ENCODE measurements at regions not wholly inside any gene's neighbourhood (a gene's known extent, or its start where the extent isn't known, plus 50 kb on each side); places are given as distances from the start of the nearest gene placed in this dataset.

DNA sequence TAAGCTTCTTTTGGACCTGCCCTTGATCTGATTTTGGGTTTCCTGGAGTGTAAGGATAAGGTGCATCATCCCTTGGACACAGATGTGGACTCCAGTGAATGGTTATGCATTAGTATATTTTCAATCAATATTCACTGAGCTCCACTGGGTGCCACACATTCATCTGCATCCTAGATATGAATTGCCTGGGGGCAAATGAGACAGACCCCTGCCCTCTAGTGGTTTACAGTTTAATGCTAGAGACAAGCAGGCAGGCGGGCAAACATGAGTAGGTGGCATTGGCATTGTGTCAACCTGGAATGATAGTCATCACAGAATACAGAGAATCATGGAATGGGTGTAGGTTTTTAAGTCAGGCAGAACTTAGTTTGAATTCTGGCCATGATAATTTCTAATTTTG is 252.5 kb upstream of the SOX14 start:
- Histone ChIP-seq H3K4me2 (ENCODE audit: low read length) (no peak overlapping the region), H4K20me1 (ENCODE audit: insufficient read depth) (no peaks in the 10 kb centered on the region), H3K27me3 (ENCODE audit: insufficient read depth, low read depth, low read length) (no peaks in the 10 kb centered on the region), H3K79me2 (replicated peaks; ENCODE audit: insufficient read depth, low read length) (no peaks in the 10 kb centered on the region), H3K27ac (ENCODE audit: low read length) (no peak overlapping the region), H3K9ac (ENCODE audit: low read length) (no peak overlapping the region), H2AFZ (ENCODE audit: low read depth, low read length) (no peak overlapping the region), H3K9me3 (ENCODE audit: low read length) (no peaks in the 10 kb centered on the region), H3K4me3 (ENCODE audit: low read length) (no peak overlapping the region), H3F3A (ENCODE audit: insufficient read depth, low read length, poor library complexity, severe bottlenecking) (no peaks in the 10 kb centered on the region), H3K36me3 (ENCODE audit: insufficient read depth, low read length) (no peaks in the 10 kb centered on the region), H3K9me2 (ENCODE audit: insufficient read depth, low read length) (no peaks in the 10 kb centered on the region)
- TF ChIP-seq, protein P1, sequence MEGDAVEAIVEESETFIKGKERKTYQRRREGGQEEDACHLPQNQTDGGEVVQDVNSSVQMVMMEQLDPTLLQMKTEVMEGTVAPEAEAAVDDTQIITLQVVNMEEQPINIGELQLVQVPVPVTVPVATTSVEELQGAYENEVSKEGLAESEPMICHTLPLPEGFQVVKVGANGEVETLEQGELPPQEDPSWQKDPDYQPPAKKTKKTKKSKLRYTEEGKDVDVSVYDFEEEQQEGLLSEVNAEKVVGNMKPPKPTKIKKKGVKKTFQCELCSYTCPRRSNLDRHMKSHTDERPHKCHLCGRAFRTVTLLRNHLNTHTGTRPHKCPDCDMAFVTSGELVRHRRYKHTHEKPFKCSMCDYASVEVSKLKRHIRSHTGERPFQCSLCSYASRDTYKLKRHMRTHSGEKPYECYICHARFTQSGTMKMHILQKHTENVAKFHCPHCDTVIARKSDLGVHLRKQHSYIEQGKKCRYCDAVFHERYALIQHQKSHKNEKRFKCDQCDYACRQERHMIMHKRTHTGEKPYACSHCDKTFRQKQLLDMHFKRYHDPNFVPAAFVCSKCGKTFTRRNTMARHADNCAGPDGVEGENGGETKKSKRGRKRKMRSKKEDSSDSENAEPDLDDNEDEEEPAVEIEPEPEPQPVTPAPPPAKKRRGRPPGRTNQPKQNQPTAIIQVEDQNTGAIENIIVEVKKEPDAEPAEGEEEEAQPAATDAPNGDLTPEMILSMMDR (IDR thresholded peaks at IDR 0.05; ENCODE audit: poor library complexity, severe bottlenecking): no peak
- no peak for TF ChIP-seq RAD21 (conservative IDR thresholded peaks at IDR 0.05)

DNA sequence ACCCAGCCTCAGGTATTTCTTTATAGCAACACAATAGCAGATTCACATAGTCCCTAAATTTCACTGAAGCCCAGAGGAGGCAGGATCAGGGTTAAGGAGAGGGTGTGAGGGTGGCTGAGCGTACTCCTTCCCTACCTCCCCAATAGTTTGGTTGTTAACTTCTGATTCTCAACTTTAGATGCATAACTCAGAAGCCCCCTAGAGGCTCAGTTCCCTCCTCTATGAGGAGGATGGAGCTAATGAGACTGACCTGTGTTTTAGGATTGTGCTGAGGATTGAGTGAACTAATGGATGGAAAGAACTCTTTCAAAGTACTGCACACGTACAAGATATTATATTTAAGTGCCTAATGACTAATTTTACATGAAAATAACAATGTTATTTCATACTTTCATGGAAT is 249.3 kb upstream of the SOX14 start:
- Histone ChIP-seq H3K9me3 (ENCODE audit: low read length) (no peaks in the 10 kb centered on the region), H3K4me3 (ENCODE audit: low read length) (no peak overlapping the region), H3K79me2 (replicated peaks; ENCODE audit: insufficient read depth, low read length) (no peaks in the 10 kb centered on the region), H3K9ac (ENCODE audit: low read length) (no peak overlapping the region), H3F3A (ENCODE audit: insufficient read depth, low read length, poor library complexity, severe bottlenecking) (no peaks in the 10 kb centered on the region), H3K27me3 (ENCODE audit: insufficient read depth, low read depth, low read length) (no peaks in the 10 kb centered on the region), H4K20me1 (ENCODE audit: insufficient read depth) (no peaks in the 10 kb centered on the region), H3K36me3 (ENCODE audit: insufficient read depth, low read length) (no peaks in the 10 kb centered on the region), H3K27ac (ENCODE audit: low read length) (no peak overlapping the region), H3K4me2 (ENCODE audit: low read length) (no peak overlapping the region), H3K9me2 (ENCODE audit: insufficient read depth, low read length) (no peaks in the 10 kb centered on the region), H2AFZ (ENCODE audit: low read depth, low read length) (no peak overlapping the region)
- no peak for TF ChIP-seq MXI1 (conservative IDR thresholded peaks at IDR 0.05; ENCODE audit: poor library complexity, severe bottlenecking)
- TF ChIP-seq, protein P1 (IDR thresholded peaks at IDR 0.05; ENCODE audit: poor library complexity, severe bottlenecking): no peak
- no peak for TF ChIP-seq EZH2 (IDR thresholded peaks at IDR 0.05; ENCODE audit: borderline replicate concordance, insufficient read depth, low read length, poor library complexity, severe bottlenecking)
- TF ChIP-seq RAD21 (conservative IDR thresholded peaks at IDR 0.05): no peak
- no peak for TF ChIP-seq POLR2AphosphoS5 (IDR thresholded peaks at IDR 0.05)
- TF ChIP-seq TAF1 (IDR thresholded peaks at IDR 0.05; ENCODE audit: low read depth): no peak
- no peak for TF ChIP-seq EP300 (conservative IDR thresholded peaks at IDR 0.05; ENCODE audit: poor library complexity, severe bottlenecking)
- TF ChIP-seq, protein P2, sequence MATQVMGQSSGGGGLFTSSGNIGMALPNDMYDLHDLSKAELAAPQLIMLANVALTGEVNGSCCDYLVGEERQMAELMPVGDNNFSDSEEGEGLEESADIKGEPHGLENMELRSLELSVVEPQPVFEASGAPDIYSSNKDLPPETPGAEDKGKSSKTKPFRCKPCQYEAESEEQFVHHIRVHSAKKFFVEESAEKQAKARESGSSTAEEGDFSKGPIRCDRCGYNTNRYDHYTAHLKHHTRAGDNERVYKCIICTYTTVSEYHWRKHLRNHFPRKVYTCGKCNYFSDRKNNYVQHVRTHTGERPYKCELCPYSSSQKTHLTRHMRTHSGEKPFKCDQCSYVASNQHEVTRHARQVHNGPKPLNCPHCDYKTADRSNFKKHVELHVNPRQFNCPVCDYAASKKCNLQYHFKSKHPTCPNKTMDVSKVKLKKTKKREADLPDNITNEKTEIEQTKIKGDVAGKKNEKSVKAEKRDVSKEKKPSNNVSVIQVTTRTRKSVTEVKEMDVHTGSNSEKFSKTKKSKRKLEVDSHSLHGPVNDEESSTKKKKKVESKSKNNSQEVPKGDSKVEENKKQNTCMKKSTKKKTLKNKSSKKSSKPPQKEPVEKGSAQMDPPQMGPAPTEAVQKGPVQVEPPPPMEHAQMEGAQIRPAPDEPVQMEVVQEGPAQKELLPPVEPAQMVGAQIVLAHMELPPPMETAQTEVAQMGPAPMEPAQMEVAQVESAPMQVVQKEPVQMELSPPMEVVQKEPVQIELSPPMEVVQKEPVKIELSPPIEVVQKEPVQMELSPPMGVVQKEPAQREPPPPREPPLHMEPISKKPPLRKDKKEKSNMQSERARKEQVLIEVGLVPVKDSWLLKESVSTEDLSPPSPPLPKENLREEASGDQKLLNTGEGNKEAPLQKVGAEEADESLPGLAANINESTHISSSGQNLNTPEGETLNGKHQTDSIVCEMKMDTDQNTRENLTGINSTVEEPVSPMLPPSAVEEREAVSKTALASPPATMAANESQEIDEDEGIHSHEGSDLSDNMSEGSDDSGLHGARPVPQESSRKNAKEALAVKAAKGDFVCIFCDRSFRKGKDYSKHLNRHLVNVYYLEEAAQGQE (IDR thresholded peaks at IDR 0.05; ENCODE audit: borderline replicate concordance): no peak
- TF ChIP-seq SMC3 (conservative IDR thresholded peaks at IDR 0.05; ENCODE audit: poor library complexity): no peak

Measured in neural cell (in vitro differentiated cells).